Mesodermal cell (in vitro differentiated cells): ENCODE measurements at regions not wholly inside any gene's neighbourhood (a gene's known extent, or its start where the extent isn't known, plus 50 kb on each side); places are given as distances from the start of the nearest gene placed in this dataset.

Experiments used
- H3K27ac ChIP-seq: 2 replicates; pipeline ENCODE4 v1.7.0; 2013; ENCODE audit warnings: mild to moderate bottlenecking, low read depth, low read length, moderate library complexity; ENCODE audit not compliant: severe bottlenecking
- H3K36me3 ChIP-seq: 2 replicates; pipeline ENCODE4 v1.7.1; 2013; ENCODE audit warnings: mild to moderate bottlenecking, low read length, moderate library complexity; ENCODE audit not compliant: control insufficient read depth, insufficient read depth
- H3K4me1 ChIP-seq: one replicate; pipeline ENCODE4 v1.7.1; 2013; ENCODE audit warnings: mild to moderate bottlenecking, low read length; ENCODE audit not compliant: insufficient read depth, control insufficient read depth, poor library complexity, severe bottlenecking
- H3K4me3 ChIP-seq: 2 replicates; pipeline ENCODE4 v1.7.0; 2013; ENCODE audit warnings: low read length, control low read depth, mild to moderate bottlenecking; ENCODE audit not compliant: insufficient read depth, poor library complexity, severe bottlenecking; ENCODE audit errors: extremely low read depth
- H3K9me3 ChIP-seq: 2 replicates; pipeline ENCODE4 v1.7.1; 2013; ENCODE audit warnings: mild to moderate bottlenecking, low read length, moderate library complexity; ENCODE audit not compliant: control insufficient read depth
- WGBS, 2 experiments: methylation state at CpG; one replicate each; pipeline ENCODE4 v1.1.5; 2013; ENCODE audit warnings: missing lambda C conversion rate in 2 of 2; ENCODE audit not compliant: insufficient coverage in 2 of 2; 5-methylcytosine and 5-hydroxymethylcytosine counted together

- Histone ChIP-seq H3K9me3 (no peaks in the 10 kb centered on the region), H3K4me3 (no peak overlapping the region), H3K4me1 (peaks cover 30% of the 10 kb centered on the region), H3K27ac (peak overlapping the region; percentile 65), H3K36me3 (no peaks in the 10 kb centered on the region)
- 100% methylated on average over 1 of the region's 3 CpGs for WGBS, 2 experiments
Measured at GRCh38 chr9:2495221-2496005, 126.2 kb upstream of the VLDLR start.

GRCh38 chr9:2496169-2496568, 125.4 kb upstream of the VLDLR start:
- Histone ChIP-seq H3K36me3 (no peaks in the 10 kb centered on the region), H3K9me3 (no peaks in the 10 kb centered on the region), H3K4me1 (peaks cover 30% of the 10 kb centered on the region), H3K27ac (no peak overlapping the region), H3K4me3 (no peak overlapping the region)
- 89 to 98% methylated on average over 3 to 5 of the region's 5 CpGs for WGBS, 2 experiments

- H3K4me1 ChIP-seq: peaks cover 30% of the 10 kb centered on the region
- no peaks in the 10 kb centered on the region for H3K36me3 ChIP-seq
- no peak overlapping the region for H3K4me3 ChIP-seq
- H3K9me3 ChIP-seq: no peaks in the 10 kb centered on the region
- H3K27ac ChIP-seq: no peak overlapping the region
Measured at GRCh38 chr9:2496934-2497333, 124.7 kb upstream of the VLDLR start.

GRCh38 chr9:2497666-2498400, 123.8 kb upstream of the VLDLR start:
- no peak overlapping the region for H3K27ac ChIP-seq
- 79 to 83% methylated on average over 2 of the region's 5 CpGs for WGBS, 2 experiments
- H3K9me3 ChIP-seq: no peaks in the 10 kb centered on the region
- no peaks in the 10 kb centered on the region for H3K36me3 ChIP-seq
- H3K4me1 ChIP-seq: peaks cover 37% of the 10 kb centered on the region
- no peak overlapping the region for H3K4me3 ChIP-seq

GRCh38 chr9:2502210-2502609, 119.4 kb upstream of the VLDLR start:
- no peak overlapping the region for H3K4me3 ChIP-seq
- H3K4me1 ChIP-seq: peaks cover 9% of the 10 kb centered on the region
- H3K36me3 ChIP-seq: peaks cover 2% of the 10 kb centered on the region
- no peak overlapping the region for H3K27ac ChIP-seq
- H3K9me3 ChIP-seq: no peaks in the 10 kb centered on the region
- WGBS, 2 experiments: 90 to 100% methylated on average over 1 of the region's 3 CpGs

GRCh38 chr9:2502760-2503159, 118.8 kb upstream of the VLDLR start:
- H3K27ac ChIP-seq: no peak overlapping the region
- H3K9me3 ChIP-seq: no peaks in the 10 kb centered on the region
- H3K4me3 ChIP-seq: no peak overlapping the region
- peaks cover 2% of the 10 kb centered on the region for H3K36me3 ChIP-seq
- 55% methylated on average over 1 of the region's 2 CpGs; no CpG with 5 or more reads in 1 of the 2 experiments for WGBS, 2 experiments
- H3K4me1 ChIP-seq: peaks cover 9% of the 10 kb centered on the region

GRCh38 chr9:2506321-2506720, 115.3 kb upstream of the VLDLR start:
- H3K27ac ChIP-seq: no peak overlapping the region
- H3K4me3 ChIP-seq: no peak overlapping the region
- no peaks in the 10 kb centered on the region for H3K9me3 ChIP-seq
- 67 to 100% methylated on average over 1 to 2 of the region's 3 CpGs for WGBS, 2 experiments
- H3K36me3 ChIP-seq: peaks cover 2% of the 10 kb centered on the region
- H3K4me1 ChIP-seq: peaks cover 9% of the 10 kb centered on the region

- H3K27ac ChIP-seq: no peak overlapping the region
- H3K4me3 ChIP-seq: no peak overlapping the region
- no peaks in the 10 kb centered on the region for H3K4me1 ChIP-seq
- no peaks in the 10 kb centered on the region for H3K36me3 ChIP-seq
- peaks cover 4% of the 10 kb centered on the region for H3K9me3 ChIP-seq
- 92 to 94% methylated on average over 6 of the region's 6 CpGs for WGBS, 2 experiments
Measured at GRCh38 chr9:2523591-2523990, 98.0 kb upstream of the VLDLR start.

GRCh38 chr9:2524601-2525000, 97.0 kb upstream of the VLDLR start:
- Histone ChIP-seq H3K27ac (no peak overlapping the region), H3K4me1 (no peaks in the 10 kb centered on the region), H3K9me3 (peaks cover 4% of the 10 kb centered on the region), H3K4me3 (no peak overlapping the region), H3K36me3 (no peaks in the 10 kb centered on the region)
- 87 to 89% methylated on average over 2 to 3 of the region's 3 CpGs for WGBS, 2 experiments

- H3K27ac ChIP-seq: no peak overlapping the region
- no CpG with 5 or more reads among the region's 2 CpGs for WGBS, 2 experiments
- no peaks in the 10 kb centered on the region for H3K4me1 ChIP-seq
- no peaks in the 10 kb centered on the region for H3K36me3 ChIP-seq
- peaks cover 4% of the 10 kb centered on the region for H3K9me3 ChIP-seq
- no peak overlapping the region for H3K4me3 ChIP-seq
Measured at GRCh38 chr9:2525147-2525546, 96.4 kb upstream of the VLDLR start.
